Pulmonary artery endothelial cell (primary cell): ENCODE measurements at regions not wholly inside any gene's neighbourhood (a gene's known extent, or its start where the extent isn't known, plus 50 kb on each side); places are given as distances from the start of the nearest gene placed in this dataset.
"Not testable (repeated sequence)": the region's sequence is repeated elsewhere in the genome, so short reads cannot be mapped to it uniquely, and the experiment has no call there.

Experiments used
- DNase-seq: peaks from one replicate; pipeline ENCODE4 v3.0.0-alpha.2; 2011; ENCODE audit warnings: low read depth, low spot score

- no peak for DNase-seq
Measured at GRCh38 chr9:30575691-30576090, 1808.8 kb upstream of the ACO1 start.

GRCh38 chr9:30579810-30580209 lies 1804.6 kb upstream of the ACO1 start:
- no peak for DNase-seq

GRCh38 chr9:30582240-30582639 lies 1802.2 kb upstream of the ACO1 start:
- DNase-seq, result no peak

- DNase-seq, result no peak
Measured at GRCh38 chr9:30584559-30584958, 1799.9 kb upstream of the ACO1 start.

DNA sequence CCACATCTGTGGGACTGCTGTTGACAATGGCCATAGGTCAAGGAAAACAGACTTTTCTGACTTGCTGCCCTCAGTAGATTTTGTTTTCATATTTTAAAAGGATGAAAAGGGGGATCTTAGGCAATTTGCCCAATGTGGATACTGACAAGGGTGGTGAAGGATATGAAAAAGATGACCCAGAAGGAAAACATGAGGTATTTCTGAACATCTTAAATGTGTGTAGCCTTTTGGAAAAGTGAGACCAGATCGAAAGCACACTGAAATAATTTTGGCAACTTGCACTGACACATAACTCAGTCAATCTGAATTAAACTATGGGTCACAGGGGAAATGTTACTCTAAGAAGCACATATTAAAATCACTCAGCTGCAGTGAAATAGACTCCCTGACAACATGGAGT lies 1793.0 kb upstream of the ACO1 start:
- no peak for DNase-seq

DNA sequence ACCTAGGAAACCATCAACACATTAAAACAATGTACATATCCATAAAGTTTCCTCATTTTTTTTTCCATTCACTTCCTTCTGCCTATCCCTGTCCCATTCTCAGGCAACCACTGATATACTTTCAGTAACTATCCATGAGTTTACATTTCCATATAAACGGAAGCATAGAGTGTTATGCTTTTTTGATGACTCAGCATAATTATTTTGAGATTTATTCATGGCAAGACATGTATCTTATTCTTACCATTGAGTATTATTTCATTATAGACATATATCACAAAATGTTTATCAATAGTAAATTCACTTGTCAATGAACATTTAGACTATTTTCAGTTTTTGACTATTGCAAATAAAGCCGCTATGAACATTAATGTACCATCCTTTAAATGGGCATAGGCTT lies 1786.8 kb upstream of the ACO1 start:
- no peak for DNase-seq

DNA sequence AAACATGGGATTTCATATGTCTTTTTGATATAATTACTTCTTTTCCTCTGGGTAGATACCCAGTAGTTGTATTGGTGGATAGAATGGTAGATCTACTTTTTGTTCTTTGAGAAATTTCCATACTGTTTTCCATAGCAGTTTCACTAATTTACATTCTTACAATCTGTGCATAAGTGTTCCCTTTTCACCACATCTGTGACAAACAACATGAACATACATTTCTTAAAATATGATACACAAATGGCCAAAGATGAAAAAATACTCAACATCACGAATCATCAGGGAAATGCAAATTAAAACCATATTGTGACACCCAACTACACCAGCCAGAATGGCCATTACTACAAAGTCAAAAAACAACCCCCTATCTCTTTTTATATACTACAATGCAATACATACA lies 1778.5 kb upstream of the ACO1 start:
- DNase-seq, result no peak

GRCh38 chr9:30609713-30610112 lies 1774.7 kb upstream of the ACO1 start:
- DNase-seq, result no peak

DNA sequence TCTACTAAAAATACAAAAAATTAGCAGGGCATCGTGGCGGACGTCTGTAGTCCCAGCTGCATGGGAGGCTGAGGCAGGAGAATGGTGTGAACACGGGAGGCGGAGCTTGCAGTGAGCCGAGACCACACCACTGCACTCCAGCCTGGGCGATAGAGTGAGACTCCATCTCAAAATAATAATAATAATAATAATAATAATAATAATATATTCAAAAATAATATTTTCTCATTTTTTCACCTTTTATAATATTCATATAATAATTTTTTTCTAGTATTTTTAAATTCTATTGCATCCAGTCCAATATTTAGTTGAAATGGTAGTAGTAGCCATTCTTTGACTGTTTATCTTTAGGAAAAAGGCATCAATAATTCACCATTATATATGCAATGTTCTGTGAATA lies 1767.7 kb upstream of the ACO1 start:
- not testable (repeated sequence) for DNase-seq

DNA sequence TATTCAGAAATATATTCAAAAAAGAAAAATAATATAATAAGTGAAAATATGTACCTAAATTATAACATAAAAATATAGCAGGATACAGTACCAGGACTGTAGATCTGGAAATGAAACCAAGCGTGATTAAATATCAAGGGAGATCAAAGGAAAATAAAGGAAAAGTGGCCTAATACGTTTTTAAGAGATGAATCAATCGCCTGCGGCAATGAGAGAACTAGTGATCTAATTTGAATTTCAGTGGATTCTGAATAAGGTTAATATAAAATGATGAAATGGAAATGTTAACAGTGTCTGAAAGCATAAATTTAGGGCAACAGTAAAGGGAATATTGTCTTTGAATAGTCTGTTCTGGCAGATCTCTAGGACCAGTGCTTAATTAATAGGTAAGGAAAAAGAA lies 1761.9 kb upstream of the ACO1 start:
- no peak for DNase-seq

- no peak for DNase-seq
Measured at GRCh38 chr9:30628915-30629567, 1755.4 kb upstream of the ACO1 start.

DNA sequence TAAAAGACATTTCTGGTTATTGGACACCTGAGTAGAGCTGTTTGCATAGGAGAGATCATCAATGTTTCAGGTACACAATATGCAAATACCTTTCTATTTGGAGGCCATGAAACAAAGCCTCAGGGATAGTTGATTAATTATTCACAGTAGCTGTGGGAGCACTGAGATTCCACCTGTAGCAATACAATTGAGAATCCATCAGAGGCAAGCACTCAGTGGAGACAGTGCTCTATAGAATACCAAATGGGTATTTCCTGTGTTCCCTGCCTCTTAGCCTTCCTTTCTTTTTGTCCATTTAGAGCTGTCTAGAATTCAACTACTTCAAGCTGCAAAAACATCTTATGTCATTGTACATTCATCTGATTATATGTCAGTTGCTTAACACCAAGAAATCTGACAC lies 1754.0 kb upstream of the ACO1 start:
- DNase-seq, result no peak

DNA sequence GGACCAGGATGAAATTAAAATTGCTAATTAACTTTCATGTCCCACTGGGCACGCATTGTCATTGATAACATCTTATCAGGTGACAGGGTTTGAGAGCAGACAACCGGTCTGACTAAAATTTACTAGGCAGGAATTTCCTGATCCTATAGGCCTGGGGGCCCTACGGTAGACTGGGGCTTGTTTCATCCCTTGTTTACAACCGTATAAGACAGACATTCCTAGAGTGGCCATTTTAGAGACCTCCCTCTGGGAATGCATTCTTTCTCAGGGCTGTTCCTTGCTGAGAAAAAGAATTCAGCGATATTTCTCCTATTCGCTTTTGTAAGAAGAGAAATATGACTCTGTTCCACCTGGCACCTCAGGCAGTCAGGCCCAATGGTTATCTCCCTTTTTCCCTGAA lies 1737.8 kb upstream of the ACO1 start:
- not testable (repeated sequence) for DNase-seq

GRCh38 chr9:30661925-30662324 lies 1722.5 kb upstream of the ACO1 start:
- no peak for DNase-seq

- DNase-seq, result no peak
Measured at GRCh38 chr9:30670805-30671562, 1713.5 kb upstream of the ACO1 start.

DNA sequence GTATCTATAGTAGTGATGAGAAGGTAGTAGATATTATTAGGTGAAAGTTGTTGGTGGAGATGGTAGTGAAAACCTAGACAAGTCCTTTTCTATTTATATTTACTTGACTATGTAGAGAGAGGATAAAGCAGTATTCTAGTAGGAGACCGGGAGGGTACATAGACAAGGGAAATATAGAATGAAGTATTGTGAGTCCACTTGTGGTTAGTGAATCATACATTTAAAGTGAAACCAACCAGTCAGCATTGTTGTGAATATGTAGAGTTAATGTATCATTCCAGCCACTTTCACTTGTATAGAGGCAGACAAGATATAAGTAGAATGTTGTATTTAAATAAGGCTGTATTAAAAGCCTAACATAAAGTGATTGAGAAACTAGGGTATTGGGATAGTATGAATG lies 1711.3 kb upstream of the ACO1 start:
- no peak for DNase-seq

GRCh38 chr9:30676651-30677050 lies 1707.8 kb upstream of the ACO1 start:
- DNase-seq, result no peak

DNA sequence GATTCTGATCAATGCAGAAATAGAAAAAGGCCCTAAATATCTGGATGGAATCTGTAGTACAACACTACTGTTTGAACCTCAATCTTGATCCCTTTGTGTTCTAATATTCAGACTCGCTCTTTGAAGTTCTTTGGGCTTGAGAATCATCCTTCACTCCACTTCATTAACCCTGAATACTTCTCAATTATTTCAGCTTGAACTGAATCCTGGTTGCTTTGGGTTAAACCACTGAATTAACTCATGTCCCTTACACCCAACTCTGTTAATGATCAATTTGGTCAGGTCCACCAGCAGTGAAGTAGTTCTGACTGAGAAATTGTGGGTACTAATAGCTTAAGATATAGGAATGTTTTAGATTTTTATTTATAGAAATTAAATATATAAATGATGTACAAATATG lies 1707.2 kb upstream of the ACO1 start:
- no peak for DNase-seq

- DNase-seq, result no peak
Measured at GRCh38 chr9:30688801-30689200, 1695.6 kb upstream of the ACO1 start.

DNA sequence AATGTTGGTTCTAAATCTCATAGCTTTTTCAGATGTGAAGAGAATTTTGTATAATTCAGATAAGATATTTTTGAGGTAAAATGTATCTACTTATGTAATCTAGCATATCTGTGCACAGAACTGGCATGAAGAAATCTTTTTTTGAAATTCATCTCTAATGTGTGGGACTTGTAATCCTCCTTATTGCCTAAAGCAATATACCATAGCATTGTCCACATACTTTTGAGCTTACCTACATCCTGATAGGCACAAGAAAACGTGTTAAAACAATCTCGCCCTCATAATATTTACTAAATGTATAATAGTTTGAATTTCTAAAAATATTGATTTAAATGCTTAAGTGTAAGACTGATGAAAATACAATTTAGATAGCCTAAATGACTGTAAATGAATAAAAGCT lies 1686.5 kb upstream of the ACO1 start:
- DNase-seq, result no peak

DNA sequence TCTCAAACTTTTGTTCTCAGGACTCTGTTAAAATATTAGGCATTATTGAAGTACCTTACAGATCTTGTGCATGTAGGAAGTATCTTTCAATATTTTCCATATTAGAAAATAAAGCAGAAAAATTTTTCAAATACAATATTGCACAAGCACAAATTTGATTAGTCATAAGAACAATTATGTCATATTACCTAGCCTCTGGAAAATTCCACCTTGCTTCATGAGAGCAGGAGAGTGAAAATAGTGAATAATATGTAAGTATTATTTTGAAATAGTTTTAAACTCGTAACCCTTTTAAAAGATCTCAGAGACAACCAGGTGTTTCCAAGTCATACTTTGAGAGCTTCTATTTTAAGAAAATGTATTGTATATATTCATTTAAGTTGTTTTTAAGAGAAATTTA lies 1672.9 kb upstream of the ACO1 start:
- no peak for DNase-seq

GRCh38 chr9:30713243-30713642 lies 1671.2 kb upstream of the ACO1 start:
- DNase-seq, result no peak

DNA sequence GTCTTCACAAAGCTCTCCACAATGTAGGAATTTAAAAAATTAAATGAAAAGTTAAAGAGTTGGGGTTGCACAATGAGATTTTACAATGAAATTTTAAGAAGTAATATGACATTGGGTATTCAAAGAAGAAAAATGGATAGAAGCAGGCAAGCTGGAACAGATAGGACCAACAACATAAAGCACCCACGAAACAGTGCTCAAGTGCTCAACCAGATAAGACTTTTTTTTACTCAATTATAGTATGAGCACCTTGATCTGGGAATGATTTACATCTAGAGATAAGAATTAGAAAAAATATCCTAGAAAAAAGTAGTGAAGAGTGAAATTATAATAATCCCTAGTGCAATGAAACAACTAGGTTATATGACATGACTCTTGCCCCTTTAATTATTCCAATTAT lies 1670.1 kb upstream of the ACO1 start:
- DNase-seq, result no peak
